SK-N-SH treated with all-trans-retinoic acid at 6 μM for 48 hours (cell line): ENCODE measurements at regions not wholly inside any gene's neighbourhood (a gene's known extent, or its start where the extent isn't known, plus 50 kb on each side); places are given as distances from the start of the nearest gene placed in this dataset.

Source experiments
- ARNTL ChIP-seq: fragments of 450-650 bp; formaldehyde crosslinking; IDR thresholded peaks from 2 replicates; pipeline ENCODE4 v1.5.0; 2020; ENCODE audit warnings: low read depth, mild to moderate bottlenecking, moderate library complexity, borderline replicate concordance
- ESRRG ChIP-seq: fragments of 250-450 bp; sonication (Bioruptor Pico); IDR thresholded peaks from 2 replicates; pipeline ENCODE4 v1.6.1; 2021; ENCODE audit warnings: mild to moderate bottlenecking
- RARB ChIP-seq: fragments of 250-450 bp; sonication (Bioruptor Pico); IDR thresholded peaks from 2 replicates; pipeline ENCODE4 v1.8.0; 2021; ENCODE audit warnings: mild to moderate bottlenecking, moderate library complexity
- TOX ChIP-seq: fragments of 250-450 bp; sonication (Bioruptor Pico); IDR thresholded peaks from 2 replicates; pipeline ENCODE4 v1.8.0; 2021; ENCODE audit warnings: mild to moderate bottlenecking, moderate library complexity, borderline replicate concordance
- ZNF565 ChIP-seq: fragments of 450-650 bp; formaldehyde crosslinking; conservative IDR thresholded peaks from 2 replicates; pipeline ENCODE4 v1.5.0; 2020; ENCODE audit warnings: low read depth, mild to moderate bottlenecking, moderate library complexity

DNA sequence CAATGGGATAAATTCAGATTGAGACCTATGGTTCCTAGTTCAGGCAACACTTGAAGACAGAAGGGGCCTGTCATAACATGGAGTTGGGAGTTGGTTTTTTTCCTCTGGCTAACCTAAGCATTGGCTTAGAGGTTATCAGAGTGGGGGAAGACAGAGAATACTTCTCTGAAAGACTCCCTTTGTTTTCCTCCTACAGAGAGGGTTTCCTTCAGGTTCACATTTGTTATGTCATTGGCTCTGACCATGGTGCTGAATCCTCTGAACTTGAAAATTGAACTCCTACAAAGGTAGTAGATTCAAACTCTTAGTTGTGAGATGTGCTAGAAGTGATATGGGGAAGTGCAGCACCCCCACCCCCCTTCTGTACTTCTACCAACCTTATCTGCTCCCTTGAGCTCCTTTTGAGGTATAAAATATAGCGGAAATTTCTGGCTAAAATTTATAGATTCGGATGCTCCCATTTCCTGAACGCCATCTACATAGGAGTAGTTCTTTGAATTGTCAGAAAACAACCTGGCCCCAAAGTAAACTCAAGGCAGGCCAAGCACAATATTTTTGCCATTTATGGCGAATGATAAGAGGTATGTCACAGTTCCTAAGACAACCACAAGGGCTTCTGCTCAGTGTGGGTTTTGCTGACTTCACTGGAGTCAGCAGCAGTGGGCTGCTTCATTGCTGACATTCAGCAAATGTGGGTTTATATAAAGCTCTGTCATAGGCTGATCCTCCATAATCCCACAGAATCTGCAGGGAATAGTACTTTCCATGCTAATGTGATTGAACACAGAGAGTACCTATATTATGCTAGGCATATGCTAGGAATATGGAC, 131.6 kb upstream of the KLF14 start:
- TF ChIP-seq ESRRG (CRISPR knock-in tag) (no peak), TOX (CRISPR knock-in tag) (no peak), ARNTL (CRISPR knock-in tag) (no peak), RARB (CRISPR knock-in tag) (no peak), ZNF565 (CRISPR knock-in tag) (no peak)
